ENCODE measurements at regions not wholly inside any gene's neighbourhood (a gene's known extent, or its start where the extent isn't known, plus 50 kb on each side); places are given as distances from the start of the nearest gene placed in this dataset.

- no peak overlapping the region for H2AK5ac ChIP-seq (ENCODE audit: low read depth, low read length)
- POLR2A ChIA-PET (ENCODE audit: partially characterized antibody): interaction anchor here (0.9 to 1.1 kb wide), 2 partner anchors 9 to 92 kb away, joined by 3 read pairs; no protein-coding TSS in a partner anchor
- TF ChIP-seq, protein P1, sequence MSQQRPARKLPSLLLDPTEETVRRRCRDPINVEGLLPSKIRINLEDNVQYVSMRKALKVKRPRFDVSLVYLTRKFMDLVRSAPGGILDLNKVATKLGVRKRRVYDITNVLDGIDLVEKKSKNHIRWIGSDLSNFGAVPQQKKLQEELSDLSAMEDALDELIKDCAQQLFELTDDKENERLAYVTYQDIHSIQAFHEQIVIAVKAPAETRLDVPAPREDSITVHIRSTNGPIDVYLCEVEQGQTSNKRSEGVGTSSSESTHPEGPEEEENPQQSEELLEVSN (IDR thresholded peaks at IDR 0.05): no peak
- TF ChIP-seq MAFK (IDR thresholded peaks at IDR 0.05; ENCODE audit: low read depth, low read length) (no peak), BACH1 (IDR thresholded peaks at IDR 0.05; ENCODE audit: low read length) (no peak), SUZ12 (IDR thresholded peaks at IDR 0.05; ENCODE audit: low read length) (no peak), CTBP2 (IDR thresholded peaks at IDR 0.05; ENCODE audit: borderline replicate concordance, insufficient read depth, insufficient read length, low read length) (no peak), CHD2 (IDR thresholded peaks at IDR 0.05; ENCODE audit: low read length) (no peak), RXRA (IDR thresholded peaks at IDR 0.05; ENCODE audit: insufficient read depth, low read depth, low read length) (no peak), NRF1 (IDR thresholded peaks at IDR 0.05; ENCODE audit: low read depth, low read length) (no peak), SAP30 (IDR thresholded peaks at IDR 0.05; ENCODE audit: insufficient read depth, insufficient replicate concordance, low read length) (no peak), CBX8 (IDR thresholded peaks at IDR 0.05; ENCODE audit: borderline replicate concordance, low read depth, low read length) (no peak), SRF (IDR thresholded peaks at IDR 0.05; ENCODE audit: low read depth, low read length) (no peak), HDAC2 (IDR thresholded peaks at IDR 0.05; ENCODE audit: borderline replicate concordance in 1 of 2, low read depth in 2 of 2, low read length in 2 of 2) (no peak), SP1 (IDR thresholded peaks at IDR 0.05; ENCODE audit: low read depth, low read length) (no peak), YY1 (IDR thresholded peaks at IDR 0.05; ENCODE audit: low read depth, low read length) (no peak)
These were observed 55.0 kb upstream of the MDGA1 start for GRCh38 chr6:37752718-37753117.

More at GRCh38 chr6:37752718-37753117, 55.0 kb upstream of the MDGA1 start:
- Histone ChIP-seq H4K8ac (ENCODE audit: extremely low read depth, insufficient read depth, low read length) (no peak overlapping the region), H3K4me2 (ENCODE audit: insufficient read depth in 1 of 2, low read depth in 2 of 2, low read length in 2 of 2) (no peak overlapping the region), H3K9ac (replicated peaks in 1 of 4; ENCODE audit: extremely low read depth in 1 of 4, low read depth in 3 of 4, low read length in 3 of 4) (no peak overlapping the region), H3K79me2 (ENCODE audit: control insufficient read depth in 1 of 2, insufficient read depth in 2 of 2, low read length in 2 of 2) (no peaks in the 10 kb centered on the region), H3K4ac (replicated peaks; ENCODE audit: insufficient read length, low read depth, low read length) (no peak overlapping the region), H3K56ac (replicated peaks; ENCODE audit: insufficient read length, low read depth, low read length) (no peak overlapping the region), H3K27ac (ENCODE audit: low read depth, low read length) (no peak overlapping the region), H3K79me1 (ENCODE audit: low read depth, low read length) (no peaks in the 10 kb centered on the region), H3K14ac (ENCODE audit: insufficient read length) (no peak overlapping the region), H3K4me1 (replicated peaks in 1 of 4; ENCODE audit: control insufficient read depth in 3 of 4, insufficient read depth in 4 of 4, low read length in 3 of 4) (peaks cover 0 to 2% (median 0%) of the 10 kb centered on the region in 4 experiments; a peak in 1 of 7 replicates), H2BK120ac (replicated peaks; ENCODE audit: low read depth, low read length) (no peak overlapping the region), H2BK5ac (ENCODE audit: low read depth, low read length) (no peak overlapping the region), H4K5ac (ENCODE audit: insufficient read length, low read depth, low read length) (no peak overlapping the region), H4K20me1 (replicated peaks in 1 of 2; ENCODE audit: control insufficient read depth in 1 of 2, insufficient read depth in 2 of 2, low read length in 2 of 2) (peaks cover 0 to 2% of the 10 kb centered on the region in 2 experiments), H3K36me3 (ENCODE audit: control insufficient read depth in 2 of 4, insufficient read depth in 4 of 4, low read length in 3 of 4) (no peaks in the 10 kb centered on the region), H3K27me3 (replicated peaks in 1 of 4; ENCODE audit: control insufficient read depth in 3 of 4, extremely low read depth in 1 of 4, insufficient read depth in 3 of 4, low read length in 3 of 4) (peaks cover 21 to 41% (median 40%) of the 10 kb centered on the region in 4 experiments), H3K23ac (ENCODE audit: insufficient read length) (no peak overlapping the region), H3K4me3 (ENCODE audit: extremely low read depth in 1 of 4, insufficient read depth in 2 of 4, low read depth in 3 of 4, low read length in 4 of 4) (no peak overlapping the region), H2AFZ (ENCODE audit: low read length) (no peak overlapping the region), H3K23me2 (ENCODE audit: low read depth, low read length) (no peaks in the 10 kb centered on the region), H2BK12ac (ENCODE audit: low read depth, low read length) (no peak overlapping the region), H3K18ac (ENCODE audit: extremely low read depth, low read length) (no peak overlapping the region), H3K9me3 (ENCODE audit: insufficient read depth in 2 of 2, low read depth in 1 of 2, low read length in 1 of 2) (no peaks in the 10 kb centered on the region), H2BK20ac (ENCODE audit: low read length) (no peak overlapping the region), H2BK15ac (ENCODE audit: low read length) (no peak overlapping the region), H4K91ac (replicated peaks; ENCODE audit: insufficient read length, low read length) (no peak overlapping the region)
- CTCF ChIA-PET (ENCODE audit: partially characterized antibody): interaction anchor here (1.3 to 2.0 kb wide), 4 partner anchors 9 to 270 kb away, joined by 3 to 11 read pairs (median 4); no protein-coding TSS in a partner anchor
- WGBS, 2 experiments (ENCODE audit: extremely low coverage in 1 of 2, insufficient coverage in 1 of 2, insufficient read length in 1 of 2, insufficient replicate concordance in 2 of 2, low coverage in 1 of 2, low lambda C conversion rate in 2 of 2, missing lambda C conversion rate in 1 of 2): 93% methylated on average over 2 of the region's 2 CpGs; no CpG with 5 or more reads in 1 of the 2 experiments
- FAIRE-seq: no peak
- no peak for DNase-seq (ENCODE audit: low read depth in 1 of 2, low spot score in 2 of 2)
